Esophagus muscularis mucosa (tissue), 4 donors: ENCODE measurements at regions not wholly inside any gene's neighbourhood (a gene's known extent, or its start where the extent isn't known, plus 50 kb on each side); places are given as distances from the start of the nearest gene placed in this dataset.

Source experiments
- DNase-seq: peaks from one replicate; pipeline ENCODE4 v3.0.0-alpha.2; 2017; ENCODE audit errors: extremely low spot score
- H3K27ac ChIP-seq, 4 donors: fragments of 200-600 bp; sonication (generic); replicated peaks in 1 of 4; 1 replicate in 3 of 4; 2 replicates in 1 of 4; pipeline ENCODE4 v1.5.1; 2016 to 2019; ENCODE audit warnings: mild to moderate bottlenecking in 1 of 4
- H3K27me3 ChIP-seq, 4 donors: fragments of 200-600 bp; sonication (generic); one replicate each; pipeline versions ENCODE4 v1.5.1 to v1.6.0; 2016 to 2019
- H3K36me3 ChIP-seq, 4 donors: fragments of 200-600 bp; sonication (generic); one replicate each; pipeline ENCODE4 v1.5.1; 2016 to 2019
- H3K4me1 ChIP-seq, 4 donors: fragments of 200-600 bp; sonication (generic); one replicate each; pipeline ENCODE4 v1.5.1; 2016 to 2019
- H3K4me3 ChIP-seq, 4 donors: fragments of 200-600 bp; sonication (generic); 1 replicate in 2 of 4; 2 replicates in 2 of 4; pipeline ENCODE4 v1.5.1; 2016 to 2019; ENCODE audit warnings: mild to moderate bottlenecking in 4 of 4, moderate library complexity in 1 of 4
- H3K9me3 ChIP-seq, 4 donors: fragments of 200-600 bp; sonication (generic); 1 replicate in 3 of 4; 2 replicates in 1 of 4; pipeline ENCODE4 v1.5.1; 2016 to 2019
- CTCF ChIP-seq, 3 experiments: fragments of 200-600 bp in 2 of 3; fragments of 450-650 bp in 1 of 3; sonication (generic) in 2 of 3; IDR thresholded peaks; one replicate each; pipeline ENCODE4 v1.5.1; 2017 to 2019; ENCODE audit warnings: antibody characterized with exemption in 3 of 3, mild to moderate bottlenecking in 2 of 3, moderate library complexity in 1 of 3
- EP300 ChIP-seq: sonication (generic); formaldehyde crosslinking; IDR thresholded peaks from one replicate; pipeline ENCODE4 v1.6.1; 2017; ENCODE audit warnings: antibody characterized with exemption
- POLR2A ChIP-seq: fragments of 450-650 bp; IDR thresholded peaks from one replicate; pipeline ENCODE4 v1.6.1; 2017; ENCODE audit warnings: antibody characterized with exemption, moderate library complexity, mild to moderate bottlenecking, low read depth
- POLR2AphosphoS5 ChIP-seq, 2 donors: sonication (generic); formaldehyde crosslinking; IDR thresholded peaks; one replicate each; pipeline ENCODE4 v1.6.1; 2017; ENCODE audit warnings: antibody characterized with exemption in 2 of 2
- WGBS: methylation state at CpG from one replicate; pipeline ENCODE4 v1.1.5; 2018; 5-methylcytosine and 5-hydroxymethylcytosine counted together
- intact Hi-C: fragments of 100-400 bp; cut with DNase I; formaldehyde crosslinking; loops from one replicate; pipeline ENCODE4 v1.15.1; 2023

- TF ChIP-seq EP300 (no peak), POLR2AphosphoS5 (IDR thresholded peaks at IDR 0.05) (no peak), CTCF (IDR thresholded peaks at IDR 0.05) (no peak), POLR2A (no peak)
- Histone ChIP-seq H3K4me3 (no peak overlapping the region), H3K9me3 (no peaks in the 10 kb centered on the region), H3K4me1 (no peaks in the 10 kb centered on the region), H3K36me3 (no peaks in the 10 kb centered on the region), H3K27me3 (peaks cover 0 to 5% (median 0%) of the 10 kb centered on the region in 4 donors), H3K27ac (no peak overlapping the region)
- 74% methylated on average over 4 of the region's 4 CpGs for WGBS
- intact Hi-C loops: no loop called here
- no peak for DNase-seq
Measured at GRCh38 chr6:40252531-40253258, 318.4 kb upstream of the MOCS1 start.

GRCh38 chr6:40251637-40252300 lies 317.5 kb upstream of the MOCS1 start:
- no peak for DNase-seq
- Histone ChIP-seq H3K4me1 (no peaks in the 10 kb centered on the region), H3K27ac (no peak overlapping the region), H3K36me3 (no peaks in the 10 kb centered on the region), H3K4me3 (no peak overlapping the region), H3K27me3 (peaks cover 0 to 5% (median 0%) of the 10 kb centered on the region in 4 donors), H3K9me3 (no peaks in the 10 kb centered on the region)
- 83% methylated on average over 3 of the region's 3 CpGs for WGBS
- no peak for TF ChIP-seq POLR2A
- TF ChIP-seq POLR2AphosphoS5 (IDR thresholded peaks at IDR 0.05): no peak
- no peak for TF ChIP-seq CTCF (IDR thresholded peaks at IDR 0.05)
- no peak for TF ChIP-seq EP300
- intact Hi-C loops: no loop called here

- peaks cover 0 to 5% (median 0%) of the 10 kb centered on the region in 4 donors for H3K27me3 ChIP-seq
- no peaks in the 10 kb centered on the region for H3K36me3 ChIP-seq
- no peak overlapping the region for H3K27ac ChIP-seq
- no peak overlapping the region for H3K4me3 ChIP-seq
- no peak for TF ChIP-seq POLR2AphosphoS5 (IDR thresholded peaks at IDR 0.05)
- no peak for TF ChIP-seq POLR2A
- TF ChIP-seq EP300: no peak
- no peak for TF ChIP-seq CTCF (IDR thresholded peaks at IDR 0.05)
- intact Hi-C loops: no loop called here
- H3K4me1 ChIP-seq: no peaks in the 10 kb centered on the region
- DNase-seq: no peak
- no peaks in the 10 kb centered on the region for H3K9me3 ChIP-seq
Measured at GRCh38 chr6:40249935-40250334, 315.7 kb upstream of the MOCS1 start.

- Histone ChIP-seq H3K4me1 (no peaks in the 10 kb centered on the region), H3K36me3 (no peaks in the 10 kb centered on the region), H3K27ac (no peak overlapping the region), H3K9me3 (no peaks in the 10 kb centered on the region), H3K4me3 (no peak overlapping the region), H3K27me3 (peaks cover 0 to 5% (median 0%) of the 10 kb centered on the region in 4 donors)
- DNase-seq: no peak
- WGBS: 77% methylated on average over 3 of the region's 3 CpGs
- TF ChIP-seq POLR2AphosphoS5 (IDR thresholded peaks at IDR 0.05) (no peak), EP300 (no peak), CTCF (IDR thresholded peaks at IDR 0.05) (no peak), POLR2A (no peak)
- intact Hi-C loops: no loop called here
Measured at GRCh38 chr6:40247516-40248115, 313.4 kb upstream of the MOCS1 start.
